ENCODE measurements at regions not wholly inside any gene's neighbourhood (a gene's known extent, or its start where the extent isn't known, plus 50 kb on each side); places are given as distances from the start of the nearest gene placed in this dataset.

DNA sequence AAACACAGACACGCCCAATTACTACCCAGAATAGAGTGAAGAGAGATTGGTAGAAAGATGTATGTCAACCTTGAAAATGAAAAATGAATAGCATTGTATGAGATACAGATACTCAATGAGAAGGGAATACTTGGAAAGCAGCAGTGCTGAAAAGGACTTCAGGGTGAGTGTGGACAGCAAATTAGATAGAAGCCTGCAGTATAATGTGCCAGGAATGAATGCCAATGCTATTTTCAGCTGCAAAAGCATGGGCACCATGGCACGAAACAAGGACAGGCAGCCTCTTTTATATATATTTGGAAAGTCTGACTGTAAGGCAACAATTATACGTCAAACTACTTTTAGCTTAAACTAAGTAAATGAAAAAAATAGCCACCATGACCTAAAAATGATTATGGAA is 118.2 kb downstream of the PTCHD4 start:
- TF ChIP-seq POLR2A (IDR thresholded peaks at IDR 0.05; ENCODE audit: extremely low read depth, insufficient read length) (no peak), CTCF (IDR thresholded peaks at IDR 0.05; ENCODE audit: low read depth, low read length) (no peak)

All from NB4 (cell line).